H1 (cell line): ENCODE measurements at regions not wholly inside any gene's neighbourhood (a gene's known extent, or its start where the extent isn't known, plus 50 kb on each side); places are given as distances from the start of the nearest gene placed in this dataset.

ENCODE experiments used
- EZH2 ChIP-seq: fragments of 200-600 bp; sonication (generic); IDR thresholded peaks from 2 replicates; pipeline ENCODE4 v1.7.1; 2012; ENCODE audit warnings: low read depth, mild to moderate bottlenecking, moderate library complexity, low read length, inconsistent platforms; ENCODE audit not compliant: severe bottlenecking
- POLR2A ChIP-seq, 2 experiments: IDR thresholded peaks; 1 replicate in 1 of 2; 2 replicates in 1 of 2; pipeline ENCODE4 v1.6.1; 2011; ENCODE audit warnings: low read depth in 2 of 2, low read length in 2 of 2, mild to moderate bottlenecking in 2 of 2; ENCODE audit errors: control extremely low read depth in 1 of 2
- RAD21 ChIP-seq, 2 experiments: IDR thresholded peaks in 1 of 2; conservative IDR thresholded peaks in 1 of 2; 2 replicates each; pipeline ENCODE4 v1.6.1; 2011; ENCODE audit warnings: low read depth in 2 of 2, low read length in 2 of 2, improper control_type of control experiment in 1 of 2, inconsistent platforms in 1 of 2, mild to moderate bottlenecking in 1 of 2, moderate library complexity in 1 of 2
- SIX5 ChIP-seq: IDR thresholded peaks from 2 replicates; pipeline ENCODE4 v1.6.1; 2011; ENCODE audit warnings: mild to moderate bottlenecking, low read depth, low read length
- SP1 ChIP-seq: IDR thresholded peaks from 2 replicates; pipeline ENCODE4 v1.6.1; 2011; ENCODE audit warnings: low read depth, low read length
- YY1 ChIP-seq: IDR thresholded peaks from 2 replicates; pipeline ENCODE4 v1.6.1; 2011; ENCODE audit warnings: low read depth, mild to moderate bottlenecking, low read length
- TF ChIP-seq, protein P1 (sequence below), 3 experiments: IDR thresholded peaks; 1 replicate in 2 of 3; 2 replicates in 1 of 3; pipeline versions ENCODE4 v1.5.1 to v1.6.1; 2011; ENCODE audit warnings: low read length in 3 of 3, mild to moderate bottlenecking in 3 of 3, inconsistent platforms in 2 of 3, low read depth in 1 of 3, moderate library complexity in 1 of 3; ENCODE audit not compliant: insufficient read depth in 1 of 3; ENCODE audit errors: control extremely low read depth in 1 of 3

GRCh38 chrX:35626124-35626523 lies 172.0 kb upstream of the MAGEB16 start:
- TF ChIP-seq RAD21 (IDR thresholded peaks at IDR 0.05 in 1 of 2, conservative IDR thresholded peaks at IDR 0.05 in 1 of 2; ENCODE audit: low read depth in 2 of 2, low read length in 2 of 2) (no peak), POLR2A (IDR thresholded peaks at IDR 0.05; ENCODE audit: control extremely low read depth in 1 of 2, low read depth in 2 of 2, low read length in 2 of 2) (no peak), EZH2 (no peak), SP1 (no peak), YY1 (no peak), SIX5 (no peak)
- TF ChIP-seq, protein P1, sequence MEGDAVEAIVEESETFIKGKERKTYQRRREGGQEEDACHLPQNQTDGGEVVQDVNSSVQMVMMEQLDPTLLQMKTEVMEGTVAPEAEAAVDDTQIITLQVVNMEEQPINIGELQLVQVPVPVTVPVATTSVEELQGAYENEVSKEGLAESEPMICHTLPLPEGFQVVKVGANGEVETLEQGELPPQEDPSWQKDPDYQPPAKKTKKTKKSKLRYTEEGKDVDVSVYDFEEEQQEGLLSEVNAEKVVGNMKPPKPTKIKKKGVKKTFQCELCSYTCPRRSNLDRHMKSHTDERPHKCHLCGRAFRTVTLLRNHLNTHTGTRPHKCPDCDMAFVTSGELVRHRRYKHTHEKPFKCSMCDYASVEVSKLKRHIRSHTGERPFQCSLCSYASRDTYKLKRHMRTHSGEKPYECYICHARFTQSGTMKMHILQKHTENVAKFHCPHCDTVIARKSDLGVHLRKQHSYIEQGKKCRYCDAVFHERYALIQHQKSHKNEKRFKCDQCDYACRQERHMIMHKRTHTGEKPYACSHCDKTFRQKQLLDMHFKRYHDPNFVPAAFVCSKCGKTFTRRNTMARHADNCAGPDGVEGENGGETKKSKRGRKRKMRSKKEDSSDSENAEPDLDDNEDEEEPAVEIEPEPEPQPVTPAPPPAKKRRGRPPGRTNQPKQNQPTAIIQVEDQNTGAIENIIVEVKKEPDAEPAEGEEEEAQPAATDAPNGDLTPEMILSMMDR (IDR thresholded peaks at IDR 0.05; ENCODE audit: control extremely low read depth in 1 of 3, insufficient read depth in 1 of 3, low read depth in 1 of 3, low read length in 3 of 3): no peak
